ENCODE measurements at regions not wholly inside any gene's neighbourhood (a gene's known extent, or its start where the extent isn't known, plus 50 kb on each side); places are given as distances from the start of the nearest gene placed in this dataset.

DNA sequence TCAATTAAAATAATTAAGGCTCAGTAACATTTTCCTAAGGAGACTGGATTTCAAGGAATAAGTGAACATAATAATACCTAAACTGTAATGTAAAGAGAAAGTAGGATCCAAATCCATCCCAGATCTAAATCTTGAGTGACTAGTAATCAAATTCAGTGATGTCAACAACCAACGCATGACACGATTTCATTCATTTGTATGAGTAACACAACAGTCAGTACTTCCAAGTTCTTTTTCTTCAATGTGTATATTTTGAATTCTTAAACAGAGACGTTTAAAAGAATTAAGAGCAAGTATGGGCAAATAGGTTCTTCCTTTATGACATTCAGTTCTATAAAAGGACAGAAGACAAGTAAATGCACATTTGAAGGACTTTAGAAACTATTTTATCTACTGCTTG is 104.3 kb upstream of the CNTN1 start:
- H3K4me3 ChIP-seq = no peak overlapping the region
- no peak overlapping the region for H3K27ac ChIP-seq
- no peaks in the 10 kb centered on the region for H3K27me3 ChIP-seq (replicated peaks; ENCODE audit: insufficient read depth)
- DNase-seq (ENCODE audit: low spot score) (no peak), ATAC-seq (ENCODE audit: insufficient number of reproducible peaks, low FRiP score, low read depth) (no peak)
- TF ChIP-seq CTCF (IDR thresholded peaks at IDR 0.05) = no peak
- H3K4me1 ChIP-seq (ENCODE audit: control insufficient read depth in 1 of 2, low read depth in 2 of 2) = no peaks in the 10 kb centered on the region
- no peaks in the 10 kb centered on the region for H3K36me3 ChIP-seq
- H3K9me3 ChIP-seq = no peaks in the 10 kb centered on the region

DNA sequence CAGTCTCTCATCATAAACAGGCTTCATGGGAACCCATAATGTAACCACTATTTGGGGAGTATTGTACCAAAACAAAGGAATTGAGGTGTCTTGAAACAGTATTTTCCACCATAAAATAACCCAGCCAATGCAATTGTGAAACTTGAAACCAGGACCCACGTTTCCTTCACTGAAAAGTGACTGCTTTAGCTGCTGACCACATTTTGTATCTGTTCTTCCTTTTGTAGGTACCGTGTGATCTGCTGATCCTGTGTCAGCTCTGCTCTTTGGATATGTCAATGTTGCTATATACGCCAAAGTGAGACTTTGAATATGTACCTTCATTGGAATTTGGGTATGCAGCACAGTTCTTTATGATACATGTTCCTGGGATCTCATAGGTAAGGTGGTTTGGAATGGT is 95.1 kb upstream of the CNTN1 start:
- no peaks in the 10 kb centered on the region for H3K9me3 ChIP-seq
- no peaks in the 10 kb centered on the region for H3K4me1 ChIP-seq (ENCODE audit: control insufficient read depth in 1 of 2, low read depth in 2 of 2)
- DNase-seq (ENCODE audit: low spot score) (no peak), ATAC-seq (ENCODE audit: insufficient number of reproducible peaks, low FRiP score, low read depth) (no peak)
- H3K36me3 ChIP-seq = no peaks in the 10 kb centered on the region
- no peak overlapping the region for H3K4me3 ChIP-seq
- no peak overlapping the region for H3K27ac ChIP-seq
- no peak for TF ChIP-seq CTCF (IDR thresholded peaks at IDR 0.05)
- H3K27me3 ChIP-seq (replicated peaks; ENCODE audit: insufficient read depth) = no peaks in the 10 kb centered on the region

DNA sequence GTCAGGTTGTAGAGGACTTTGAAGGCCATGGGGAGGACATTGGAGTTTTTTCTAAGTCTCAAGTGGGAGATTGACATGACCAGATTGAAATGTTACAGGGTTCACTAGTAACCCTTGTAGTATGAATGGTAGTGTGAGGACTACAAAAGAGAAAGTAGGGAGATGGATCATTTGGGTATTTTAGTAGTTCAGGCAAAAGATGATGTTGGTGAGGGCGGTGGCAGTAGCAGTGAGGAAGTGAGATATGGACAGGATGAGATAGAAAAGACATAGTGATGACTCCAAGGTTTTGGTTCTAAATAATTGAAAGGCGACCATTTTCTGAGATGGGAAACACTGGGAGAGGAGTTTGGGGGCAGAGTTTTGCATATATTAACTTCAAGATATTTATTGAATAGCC is 94.2 kb upstream of the CNTN1 start:
- no peak for ATAC-seq (ENCODE audit: insufficient number of reproducible peaks, low FRiP score, low read depth)
- DNase-seq (ENCODE audit: low spot score) = no peak
- Histone ChIP-seq H3K27me3 (replicated peaks; ENCODE audit: insufficient read depth) (no peaks in the 10 kb centered on the region), H3K36me3 (no peaks in the 10 kb centered on the region), H3K9me3 (no peaks in the 10 kb centered on the region), H3K4me3 (no peak overlapping the region), H3K4me1 (ENCODE audit: control insufficient read depth in 1 of 2, low read depth in 2 of 2) (no peaks in the 10 kb centered on the region), H3K27ac (no peak overlapping the region)
- no peak for TF ChIP-seq CTCF (IDR thresholded peaks at IDR 0.05)

DNA sequence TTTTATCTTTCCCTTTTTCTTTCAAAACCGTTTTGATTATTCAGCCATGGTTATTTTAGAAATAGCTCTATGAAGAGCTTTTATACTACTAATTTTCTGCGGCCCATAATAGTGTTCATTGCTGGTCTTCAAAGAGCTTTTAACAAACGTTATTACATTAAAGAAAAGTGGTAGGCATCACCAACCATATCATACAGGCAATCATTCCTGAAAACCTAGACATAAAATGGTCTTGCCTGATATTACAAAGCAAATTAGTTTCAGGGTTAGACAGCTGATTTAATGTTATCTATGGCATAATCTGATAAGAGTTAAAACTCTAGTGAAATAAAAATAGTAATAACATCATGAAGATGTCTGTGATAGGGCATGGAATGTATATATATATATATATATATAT is 89.7 kb upstream of the CNTN1 start:
- ATAC-seq (ENCODE audit: insufficient number of reproducible peaks, low FRiP score, low read depth) = no peak
- Histone ChIP-seq H3K9me3 (no peaks in the 10 kb centered on the region), H3K36me3 (no peaks in the 10 kb centered on the region)

GRCh38 chr12:40614923-40615322 is 77.3 kb upstream of the CNTN1 start:
- no peak overlapping the region for H3K4me3 ChIP-seq
- no peak for ATAC-seq (ENCODE audit: insufficient number of reproducible peaks, low FRiP score, low read depth)

More for the DNA sequence above, 89.7 kb upstream of the CNTN1 start:
- no peak overlapping the region for H3K27ac ChIP-seq
- H3K4me3 ChIP-seq = no peak overlapping the region
- no peaks in the 10 kb centered on the region for H3K4me1 ChIP-seq (ENCODE audit: control insufficient read depth in 1 of 2, low read depth in 2 of 2)
- no peaks in the 10 kb centered on the region for H3K27me3 ChIP-seq (replicated peaks; ENCODE audit: insufficient read depth)
- TF ChIP-seq CTCF (IDR thresholded peaks at IDR 0.05) = no peak
- DNase-seq (ENCODE audit: low spot score) = no peak

More at GRCh38 chr12:40614923-40615322, 77.3 kb upstream of the CNTN1 start:
- Histone ChIP-seq H3K27ac (no peak overlapping the region), H3K27me3 (replicated peaks; ENCODE audit: insufficient read depth) (no peaks in the 10 kb centered on the region), H3K36me3 (no peaks in the 10 kb centered on the region), H3K9me3 (no peaks in the 10 kb centered on the region), H3K4me1 (ENCODE audit: control insufficient read depth in 1 of 2, low read depth in 2 of 2) (no peaks in the 10 kb centered on the region)
- TF ChIP-seq CTCF (IDR thresholded peaks at IDR 0.05) = no peak
- DNase-seq (ENCODE audit: low spot score) = no peak

Data from thoracic aorta (tissue), 2 donors.